ENCODE measurements at regions not wholly inside any gene's neighbourhood (a gene's known extent, or its start where the extent isn't known, plus 50 kb on each side); places are given as distances from the start of the nearest gene placed in this dataset.

GRCh38 chr2:121058852-121059558, 226.0 kb downstream of the TFCP2L1 start:
- TF ChIP-seq POLR2A (IDR thresholded peaks at IDR 0.05; ENCODE audit: low read depth, low read length), result no peak
- no peak for TF ChIP-seq CTCF (IDR thresholded peaks at IDR 0.05; ENCODE audit: extremely low read depth in 1 of 2, insufficient read depth in 1 of 2, low read depth in 1 of 2, low read length in 2 of 2)
- TF ChIP-seq EZH2 (IDR thresholded peaks at IDR 0.05; ENCODE audit: borderline replicate concordance, low read depth, low read length, severe bottlenecking), result no peak
- no peak for TF ChIP-seq POLR2AphosphoS5 (IDR thresholded peaks at IDR 0.05; ENCODE audit: insufficient read depth, low read depth, low read length)
- TF ChIP-seq FOS (IDR thresholded peaks at IDR 0.05; ENCODE audit: borderline replicate concordance, insufficient read depth, low read length), result no peak
- TF ChIP-seq MAX (IDR thresholded peaks at IDR 0.05; ENCODE audit: insufficient read depth, insufficient read length), result no peak
